ENCODE measurements at regions not wholly inside any gene's neighbourhood (a gene's known extent, or its start where the extent isn't known, plus 50 kb on each side); places are given as distances from the start of the nearest gene placed in this dataset.

GRCh38 chr22:47448231-47449223, 686.1 kb downstream of the TBC1D22A start:
- no peak for DNase-seq

- no peak for DNase-seq
These were observed 684.7 kb downstream of the TBC1D22A start for GRCh38 chr22:47446821-47447810.

- DNase-seq = no peak
These were observed 683.9 kb downstream of the TBC1D22A start for GRCh38 chr22:47446331-47446730.

GRCh38 chr22:47445716-47446290, 683.4 kb downstream of the TBC1D22A start:
- DNase-seq = no peak

- DNase-seq = no peak
These were observed 682.8 kb downstream of the TBC1D22A start for GRCh38 chr22:47445212-47445611.

- no peak for DNase-seq
These were observed 682.3 kb downstream of the TBC1D22A start for GRCh38 chr22:47444746-47445065.

GRCh38 chr22:47443836-47444745, 681.6 kb downstream of the TBC1D22A start:
- no peak for DNase-seq

- no peak for DNase-seq
These were observed 680.4 kb downstream of the TBC1D22A start for GRCh38 chr22:47442821-47443220.

GRCh38 chr22:47439643-47440265, 677.3 kb downstream of the TBC1D22A start:
- no peak for DNase-seq

- no peak for DNase-seq
These were observed 675.2 kb downstream of the TBC1D22A start for GRCh38 chr22:47437636-47438035.

GRCh38 chr22:47437110-47437509, 674.7 kb downstream of the TBC1D22A start:
- no peak for DNase-seq

- no peak for DNase-seq
These were observed 673.4 kb downstream of the TBC1D22A start for GRCh38 chr22:47435826-47436225.

- no peak for DNase-seq
These were observed 672.7 kb downstream of the TBC1D22A start for GRCh38 chr22:47435204-47435487.

GRCh38 chr22:47434336-47435203, 672.1 kb downstream of the TBC1D22A start:
- no peak for DNase-seq

- no peak for DNase-seq
These were observed 671.2 kb downstream of the TBC1D22A start for GRCh38 chr22:47433627-47434026.

- DNase-seq = no peak
These were observed 670.2 kb downstream of the TBC1D22A start for GRCh38 chr22:47432683-47433082.

- no peak for DNase-seq
These were observed 661.7 kb downstream of the TBC1D22A start for GRCh38 chr22:47423861-47424820.

- DNase-seq = no peak
These were observed 660.8 kb downstream of the TBC1D22A start for GRCh38 chr22:47423266-47423665.

- no peak for DNase-seq
These were observed 660.3 kb downstream of the TBC1D22A start for GRCh38 chr22:47422736-47423135.

- DNase-seq = no peak
These were observed 659.4 kb downstream of the TBC1D22A start for GRCh38 chr22:47421846-47422245.

Data from EL (cell line).